ENCODE measurements at regions not wholly inside any gene's neighbourhood (a gene's known extent, or its start where the extent isn't known, plus 50 kb on each side); places are given as distances from the start of the nearest gene placed in this dataset.

DNA sequence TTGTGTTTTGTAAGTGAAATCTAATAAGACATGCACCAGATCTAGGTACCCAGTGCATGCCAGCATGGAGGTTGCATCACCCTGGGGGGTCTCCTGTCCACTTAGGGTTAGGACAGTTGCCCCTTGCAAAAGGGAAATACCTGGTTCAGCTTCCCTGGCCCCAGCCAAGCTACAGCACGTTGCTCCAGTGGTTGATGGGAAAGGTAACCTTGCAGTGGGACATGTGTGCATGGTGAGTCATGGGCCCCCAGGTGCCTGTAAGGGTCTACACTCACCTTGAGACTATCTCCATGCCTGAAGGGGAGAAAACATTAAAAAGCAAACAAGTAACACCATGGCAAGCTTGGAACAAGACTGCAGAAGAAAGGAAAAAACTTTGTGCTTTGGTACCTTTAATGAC is 143.9 kb downstream of the LSM5 start:
- DNase-seq (ENCODE audit: low spot score), result no peak

DNA sequence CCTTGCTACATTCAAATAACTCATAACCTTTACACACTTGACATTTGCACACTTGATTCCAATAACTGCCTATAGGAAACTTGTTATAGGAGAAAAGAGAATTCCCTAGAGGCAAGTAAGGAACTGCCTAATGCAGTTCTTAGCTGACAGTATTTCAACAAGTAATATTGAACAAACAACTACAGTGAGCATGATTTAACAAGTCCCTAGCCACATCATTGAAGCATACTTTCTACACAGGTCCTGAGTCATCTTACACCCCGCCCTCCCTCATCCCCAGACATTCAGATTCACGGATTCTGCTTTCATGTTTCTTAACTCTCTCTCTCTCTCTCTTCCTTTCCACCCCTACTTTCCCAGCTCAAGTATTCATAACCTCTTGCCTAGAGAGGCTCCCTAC is 153.5 kb downstream of the LSM5 start:
- no peak for DNase-seq (ENCODE audit: low spot score)

DNA sequence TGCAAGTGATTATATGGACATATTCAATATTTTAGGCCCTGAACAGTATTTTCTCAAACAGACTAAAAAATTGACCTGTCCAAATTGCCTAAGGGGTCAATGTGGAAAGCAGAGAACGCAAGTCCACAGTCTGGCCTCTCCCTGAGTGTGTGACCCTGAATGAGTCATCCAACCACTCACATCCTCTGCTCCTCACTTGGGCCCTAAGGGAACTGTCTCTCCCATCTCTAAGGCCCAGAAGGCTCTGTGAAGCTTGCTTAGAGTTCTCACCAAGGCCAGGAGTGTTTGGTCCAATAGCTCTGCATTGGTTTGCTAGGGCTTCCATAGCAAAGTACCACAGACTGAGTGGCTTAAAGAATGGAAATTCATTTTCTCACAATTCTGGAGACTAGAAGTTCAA is 155.1 kb downstream of the LSM5 start:
- no peak for DNase-seq (ENCODE audit: low spot score)

DNA sequence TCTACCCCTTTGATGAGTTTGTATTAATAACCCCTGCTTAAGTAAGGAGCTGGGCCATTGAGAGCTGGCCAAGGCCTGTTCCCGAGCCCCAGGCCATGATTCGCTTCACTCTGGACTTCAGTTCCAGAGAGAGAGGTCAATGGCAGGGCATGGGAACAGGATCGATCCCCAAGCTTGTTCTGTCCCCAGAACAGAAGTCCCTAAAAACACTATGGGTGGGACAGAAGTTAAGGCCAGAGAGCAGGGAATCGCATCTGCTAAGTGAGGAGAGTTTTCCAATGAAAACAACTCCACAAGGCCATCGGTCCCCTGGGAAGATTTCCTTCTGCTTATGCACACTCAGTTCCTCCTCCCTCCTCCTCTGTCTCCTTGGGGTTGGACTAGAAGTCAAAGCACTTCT is 159.6 kb downstream of the LSM5 start:
- DNase-seq (ENCODE audit: low spot score), result no peak

DNA sequence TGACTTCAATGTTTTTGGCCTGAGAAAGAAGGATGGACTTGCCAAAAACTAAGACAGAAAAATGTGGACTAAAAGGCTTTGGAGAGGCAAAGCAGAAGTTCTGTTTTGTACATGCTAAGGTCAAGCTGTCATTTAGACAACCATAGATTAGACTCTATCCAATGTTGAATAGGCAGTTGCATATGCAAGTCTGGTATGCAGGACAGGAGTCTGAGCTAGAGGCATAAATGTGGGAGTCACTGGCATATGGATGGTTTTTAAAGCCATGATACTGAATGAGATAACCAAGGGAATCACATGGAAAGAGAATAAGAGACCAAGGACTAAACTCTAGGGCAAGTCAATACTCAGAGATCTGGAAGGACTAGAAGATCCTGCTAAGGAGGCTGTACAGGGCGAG is 164.1 kb downstream of the LSM5 start:
- DNase-seq (ENCODE audit: low spot score), result no peak

DNA sequence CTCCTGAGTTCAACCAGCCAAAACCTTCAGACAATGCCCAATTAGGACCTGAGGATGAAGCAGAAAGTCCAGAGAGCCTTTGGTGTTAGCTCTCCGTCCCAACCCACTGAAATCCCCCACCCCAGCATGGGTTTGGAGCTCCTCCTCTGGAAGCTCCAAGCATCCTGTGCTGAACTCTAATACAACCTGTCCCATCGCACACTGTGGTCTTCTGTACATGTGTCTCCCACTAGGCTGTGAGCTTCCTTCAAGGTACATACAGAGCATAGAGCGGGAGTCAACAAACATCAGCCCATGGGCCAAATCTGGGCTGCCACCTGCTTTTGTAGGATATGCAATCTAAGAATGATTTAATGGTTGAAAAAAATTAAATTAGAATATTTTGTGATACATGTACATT is 166.5 kb downstream of the LSM5 start:
- DNase-seq (ENCODE audit: low spot score), result no peak

DNA sequence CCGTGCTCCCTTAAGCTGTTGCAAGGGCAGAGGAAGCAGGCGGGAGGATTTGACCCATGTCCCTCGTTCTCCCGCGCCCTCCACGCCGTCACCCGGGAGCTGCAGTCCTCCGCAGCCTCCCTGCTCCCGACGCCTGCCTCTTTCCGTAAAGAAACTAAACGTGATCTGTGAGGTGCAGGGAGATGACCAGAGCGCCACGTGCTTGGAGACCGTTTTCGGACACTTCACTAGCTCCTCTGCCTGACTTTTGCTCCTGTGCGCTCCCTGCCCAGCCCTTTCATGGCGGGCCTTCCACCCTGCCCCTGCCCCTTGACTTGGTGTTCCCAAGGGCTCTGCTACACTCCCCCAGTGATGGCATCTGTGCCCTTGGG is 171.2 kb downstream of the LSM5 start:
- DNase-seq (ENCODE audit: low spot score), result no peak

DNA sequence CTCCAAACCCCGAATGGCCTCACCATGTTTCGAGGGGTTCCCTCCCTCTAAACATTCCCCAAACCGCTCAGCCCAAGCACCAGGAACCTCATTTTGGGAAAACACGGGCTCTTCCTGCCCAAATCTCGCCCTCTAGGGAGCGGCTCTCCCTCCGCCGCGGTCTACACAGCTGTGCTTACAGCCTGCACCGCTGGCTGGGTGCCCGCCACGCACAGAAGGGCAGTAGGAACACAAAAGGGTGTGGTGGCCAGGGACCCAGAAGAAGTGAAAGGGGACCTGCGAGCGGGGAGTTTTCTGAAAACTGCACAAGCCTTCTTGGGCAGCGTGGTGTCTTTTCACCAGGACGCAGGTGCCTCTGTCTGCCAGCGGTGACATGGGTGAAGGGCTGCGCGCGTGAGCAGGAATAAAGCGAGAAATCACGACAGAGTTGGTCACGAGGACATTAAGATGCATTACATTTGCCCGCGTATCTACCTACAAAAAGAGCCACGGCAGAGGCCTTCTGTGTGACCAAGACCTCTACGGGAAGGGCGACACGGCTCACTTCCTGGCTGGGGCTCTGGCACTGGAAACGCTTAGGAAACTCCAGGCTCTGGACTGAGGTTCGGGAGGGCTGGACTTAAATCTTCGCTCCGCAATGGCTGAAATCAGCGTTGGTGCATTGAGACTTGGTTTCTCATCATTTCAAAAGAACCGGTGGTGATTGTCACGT is 171.7 kb downstream of the LSM5 start:
- no peak for DNase-seq (ENCODE audit: low spot score)

DNA sequence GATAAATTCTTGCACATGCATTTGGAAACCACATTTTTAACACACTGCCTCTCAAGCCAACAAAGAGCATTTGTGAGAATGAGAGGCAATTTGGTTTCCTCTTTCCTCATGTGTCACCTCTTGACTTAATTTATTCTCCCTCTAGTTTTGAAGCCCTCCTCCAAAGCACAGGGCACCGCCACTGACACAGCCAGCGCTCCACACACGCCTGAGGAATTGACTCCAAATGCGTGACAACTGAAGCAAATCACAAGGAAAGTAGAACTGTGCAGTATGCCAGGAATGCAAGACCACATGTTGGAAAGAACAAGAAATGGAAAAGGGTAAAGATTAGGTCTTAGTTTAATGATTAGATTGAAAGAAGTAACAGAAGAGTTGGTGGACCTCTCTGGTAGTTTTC is 173.3 kb downstream of the LSM5 start:
- no peak for DNase-seq (ENCODE audit: low spot score)

DNA sequence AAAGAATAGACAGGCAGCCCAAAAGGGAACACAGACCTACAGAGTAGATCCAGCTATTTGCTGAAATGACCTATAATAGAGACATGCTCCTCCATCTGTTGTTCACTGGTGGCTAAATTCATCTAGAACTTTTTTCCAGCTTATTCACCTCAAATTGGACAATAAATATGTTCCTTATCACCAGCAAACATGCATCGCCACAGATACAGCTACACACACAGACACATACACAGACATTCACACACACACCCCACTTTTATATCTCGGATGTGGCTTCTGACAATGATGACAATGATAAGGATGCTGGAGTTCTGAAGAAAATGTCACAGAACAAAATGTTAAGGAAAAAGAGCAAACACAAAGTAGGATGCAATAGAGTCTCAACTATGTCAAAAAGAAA is 175.4 kb downstream of the LSM5 start:
- no peak for DNase-seq (ENCODE audit: low spot score)

DNA sequence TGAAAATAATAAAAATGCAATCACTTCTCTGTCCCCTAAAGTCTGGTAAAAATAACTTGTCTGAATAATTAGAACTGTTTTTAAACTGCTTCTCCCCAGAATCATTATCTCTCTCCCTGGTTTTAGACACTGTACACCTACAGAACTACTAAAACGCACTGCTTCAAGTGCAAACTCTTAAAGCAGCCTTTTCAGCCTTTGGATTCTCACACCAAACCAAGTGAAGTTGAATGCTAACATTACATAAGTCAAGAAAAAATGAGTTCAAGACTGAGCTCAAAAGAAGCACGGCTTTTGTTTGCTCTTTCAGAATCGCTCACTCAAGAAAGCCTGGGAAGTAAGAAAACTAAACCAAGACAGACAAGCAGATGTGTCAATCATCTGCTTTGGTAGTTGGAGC is 188.8 kb downstream of the LSM5 start:
- DNase-seq (ENCODE audit: low spot score), result no peak

DNA sequence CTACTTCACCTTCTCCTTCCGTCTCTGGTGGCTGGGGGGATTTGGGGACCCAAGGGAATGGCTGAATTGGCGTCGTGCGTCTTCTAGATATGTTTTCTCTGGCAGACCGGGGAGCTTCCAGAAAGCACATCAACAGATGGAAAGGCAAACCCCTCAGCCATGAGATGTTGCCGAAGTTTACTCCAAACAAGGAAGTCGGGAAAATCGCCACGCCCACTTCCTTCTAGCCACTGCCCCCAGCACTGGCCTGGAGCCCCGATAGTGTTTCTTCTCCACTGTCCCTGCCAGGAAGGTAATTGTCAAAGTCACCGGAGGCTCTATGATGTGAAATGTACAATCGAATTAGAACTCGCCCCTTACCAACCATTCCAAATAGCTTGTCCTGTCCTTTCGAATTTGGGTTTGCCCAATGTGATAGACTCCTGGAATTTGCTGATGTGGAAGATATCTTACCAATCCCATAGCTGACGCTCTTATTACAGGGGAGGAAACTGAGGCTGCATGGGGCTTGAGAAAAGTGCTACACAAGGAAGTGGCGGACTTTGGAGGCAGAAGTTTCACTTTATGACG is 191.0 kb downstream of the LSM5 start:
- DNase-seq (ENCODE audit: low spot score), result no peak

DNA sequence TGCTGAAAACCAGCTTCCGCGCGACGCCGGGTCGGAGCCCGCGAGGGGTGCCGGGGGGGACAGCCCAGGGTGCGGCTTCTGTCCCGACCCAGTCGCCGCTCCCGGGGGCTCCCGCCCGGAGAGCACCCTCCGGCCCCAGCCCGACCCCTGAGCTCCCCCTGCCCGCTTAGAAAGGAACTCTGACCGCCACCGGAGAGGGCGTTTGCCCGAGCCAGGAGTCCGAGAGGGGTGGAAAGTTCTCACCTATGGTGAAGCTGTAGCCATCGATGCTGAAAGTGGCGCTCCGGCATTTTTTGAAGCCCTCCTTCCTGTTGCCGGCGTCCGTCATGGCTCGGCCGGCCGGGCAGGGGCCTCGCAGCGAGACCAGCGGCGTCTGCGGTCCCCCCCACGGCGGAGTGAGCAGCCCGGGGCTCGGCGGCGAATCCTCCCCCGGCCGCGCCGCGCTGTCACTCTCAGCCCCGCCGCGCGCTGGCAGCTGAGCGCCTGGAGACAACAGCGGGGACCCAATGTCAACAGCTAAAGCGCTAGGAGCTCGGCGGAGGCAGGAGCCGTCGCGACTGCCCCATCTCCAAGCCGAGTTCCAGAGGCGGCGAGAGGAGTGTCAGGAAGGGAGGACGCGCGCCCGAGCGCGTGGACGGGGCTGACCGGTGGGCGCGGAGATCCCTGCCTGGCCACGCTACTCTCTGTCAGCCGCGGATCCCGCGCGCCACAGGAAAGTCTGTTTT is 191.6 kb downstream of the LSM5 start:
- no peak for DNase-seq (ENCODE audit: low spot score)

DNA sequence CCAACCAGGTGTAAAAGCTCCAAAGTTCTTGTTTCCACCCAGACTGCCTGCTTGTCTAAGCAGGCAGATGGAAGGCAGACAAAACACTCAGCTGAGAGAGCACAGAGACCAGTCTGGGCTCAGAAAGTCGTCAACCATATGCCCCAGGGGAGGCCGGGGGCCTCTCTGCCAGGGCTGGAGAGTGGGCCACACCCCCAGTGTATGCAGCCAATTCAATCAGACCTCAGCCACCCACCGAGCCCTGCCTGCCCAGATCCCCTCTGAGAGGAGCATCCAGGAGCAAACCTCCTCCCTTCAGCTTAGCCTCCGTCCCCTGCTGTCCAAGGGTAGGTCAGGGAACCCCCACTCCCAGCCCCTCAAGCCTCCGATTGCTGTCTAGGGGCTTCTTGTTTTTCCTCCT is 196.3 kb downstream of the LSM5 start:
- no peak for DNase-seq (ENCODE audit: low spot score)

DNA sequence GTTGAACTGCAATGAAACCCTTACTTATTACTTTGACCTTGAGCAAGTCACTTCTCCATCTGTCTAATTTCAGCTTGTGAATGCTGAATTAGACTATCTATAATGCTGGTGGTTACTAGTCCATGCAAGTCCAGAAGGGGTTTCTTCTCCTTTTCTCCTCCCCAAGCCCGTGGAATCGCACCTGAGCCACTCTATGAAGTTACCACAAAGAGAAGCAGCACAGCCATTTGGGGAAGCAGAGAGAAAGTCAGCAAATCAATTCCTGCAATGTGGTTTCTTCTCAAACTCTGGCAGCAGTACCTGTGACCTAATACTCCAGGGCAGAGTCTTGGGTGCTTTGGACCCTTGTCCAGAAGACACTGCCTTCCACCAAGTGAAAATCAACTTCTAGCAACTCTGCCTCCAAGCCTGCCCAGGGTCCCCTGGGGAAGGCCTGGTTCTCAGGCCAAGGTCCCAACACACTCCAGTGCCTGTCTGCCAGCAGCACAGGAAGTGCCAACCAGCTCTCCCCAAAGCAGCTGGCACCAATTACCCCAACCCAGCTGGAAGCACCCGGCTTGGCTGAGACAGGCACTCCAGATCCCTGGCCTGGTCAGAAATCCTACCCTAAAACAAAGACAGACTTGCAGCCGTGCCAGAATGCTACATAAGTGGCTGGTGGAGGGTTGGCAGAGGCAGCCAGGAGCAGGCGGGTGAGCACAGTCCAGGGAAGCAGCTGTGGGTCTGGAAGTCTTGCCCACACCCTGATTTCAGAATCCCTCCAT is 200.3 kb downstream of the LSM5 start:
- DNase-seq (ENCODE audit: low spot score), result peak; percentile 77

DNA sequence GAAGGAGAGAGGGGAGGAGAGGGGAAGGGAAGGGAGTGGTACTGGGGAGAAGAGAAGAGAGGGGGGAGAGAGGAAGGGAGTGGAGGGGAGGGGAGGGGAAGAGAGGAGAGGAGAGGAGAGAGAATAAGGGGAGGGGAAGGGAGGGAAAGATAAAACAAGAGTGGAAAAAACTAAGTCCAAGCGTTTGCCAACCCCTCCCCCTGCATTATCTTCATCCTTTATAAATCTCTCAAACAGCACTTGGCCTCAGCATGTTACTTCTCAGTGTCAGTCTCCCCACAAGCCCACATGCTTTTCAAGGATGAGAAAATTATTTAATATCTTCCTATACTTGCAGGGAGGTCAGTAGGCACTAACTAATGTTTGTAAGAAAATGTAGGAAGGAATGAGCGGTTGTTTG is 204.5 kb downstream of the LSM5 start:
- DNase-seq (ENCODE audit: low spot score), result no peak

DNA sequence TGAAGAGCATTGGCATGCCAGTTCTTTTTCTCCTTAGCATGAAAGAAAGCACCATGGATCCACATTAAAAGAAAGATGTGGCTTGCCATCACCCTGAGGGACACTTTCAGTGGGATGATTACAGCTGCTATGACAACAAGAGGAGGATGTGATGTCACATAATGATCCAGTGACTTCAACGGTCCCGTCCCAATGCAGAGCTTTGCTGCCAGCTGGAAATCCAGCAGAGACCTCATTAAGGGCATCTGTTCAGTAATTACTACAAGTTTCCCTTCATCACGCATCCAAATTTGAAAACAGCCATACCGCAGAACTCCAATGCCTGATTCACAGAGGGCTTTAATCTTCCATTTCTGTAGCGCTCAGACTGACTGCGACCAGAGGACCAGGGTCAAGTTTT is 206.6 kb downstream of the LSM5 start:
- no peak for DNase-seq (ENCODE audit: low spot score)

DNA sequence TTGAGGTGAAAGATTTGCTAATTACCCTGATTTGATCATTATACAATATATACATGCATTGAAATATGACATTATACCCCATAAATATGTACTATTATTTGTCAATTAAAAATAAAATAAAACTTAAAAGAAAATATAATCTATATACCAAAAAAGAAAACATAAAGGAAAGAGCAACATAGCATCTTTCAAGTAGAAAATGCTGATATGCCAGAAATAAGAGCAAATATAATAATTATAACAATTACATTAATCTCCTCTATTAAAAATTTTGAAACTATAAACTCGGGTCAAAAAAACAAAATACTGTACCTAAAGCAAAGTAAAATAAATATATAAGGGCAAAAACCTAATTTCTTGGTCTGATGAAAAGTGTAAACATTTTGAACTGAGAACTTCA is 209.3 kb upstream of the PDE1C start:
- no peak for DNase-seq (ENCODE audit: low spot score)

DNA sequence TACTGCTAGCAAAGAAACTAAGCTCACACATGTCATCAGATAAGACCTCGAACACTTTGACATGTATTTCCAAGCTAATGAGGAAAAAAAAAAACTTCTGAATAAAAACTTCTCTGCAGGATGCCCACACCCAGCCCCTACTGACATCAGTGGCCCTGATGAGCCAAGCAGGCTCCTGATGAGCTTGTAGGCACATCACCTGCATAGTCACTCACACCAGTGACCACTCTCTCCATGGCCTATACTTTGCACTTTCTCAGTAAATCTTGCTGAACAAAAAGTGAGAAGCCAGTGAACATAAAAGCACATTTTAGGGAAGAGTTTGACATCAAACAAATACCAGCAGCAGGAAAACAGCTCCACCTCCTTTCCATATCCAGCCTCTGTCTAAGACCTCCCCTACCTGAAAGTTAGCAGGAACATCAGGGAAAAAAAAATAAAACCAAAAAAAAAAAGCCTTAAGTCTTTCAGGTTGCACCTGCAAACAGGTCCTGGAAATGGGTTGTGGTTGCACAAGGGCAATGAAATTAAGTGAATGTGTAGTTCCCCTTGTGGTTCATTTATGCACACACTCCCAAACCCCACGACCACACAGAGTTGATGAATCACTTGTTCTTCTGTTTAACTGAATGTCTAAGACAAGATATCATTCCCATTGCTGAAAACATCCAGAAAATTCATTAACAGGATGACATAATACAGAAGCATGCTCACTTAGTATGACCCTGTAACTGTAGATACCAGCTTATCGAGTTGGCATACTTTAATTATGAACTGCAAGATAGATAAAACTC is 205.2 kb upstream of the PDE1C start:
- DNase-seq (ENCODE audit: low spot score), result no peak

DNA sequence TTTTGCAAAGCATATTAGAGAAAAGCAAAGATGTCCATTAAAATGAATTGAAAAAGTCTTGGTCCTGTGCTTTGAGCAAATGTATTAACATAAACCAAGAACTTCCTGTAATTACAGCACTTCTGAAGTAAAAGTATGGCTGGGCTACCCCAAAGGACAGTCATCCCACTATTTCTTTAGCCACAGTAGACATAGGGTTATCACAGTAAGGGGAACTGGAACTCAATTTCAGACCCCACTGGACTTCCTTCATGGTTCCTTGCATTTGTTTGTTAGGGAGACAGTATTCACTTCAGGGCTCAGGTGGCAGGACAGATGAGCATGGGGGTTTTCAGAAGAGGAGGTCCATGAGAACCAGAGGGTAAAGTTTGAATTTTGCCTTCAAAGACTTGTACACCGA is 203.1 kb upstream of the PDE1C start:
- DNase-seq (ENCODE audit: low spot score), result no peak

DNA sequence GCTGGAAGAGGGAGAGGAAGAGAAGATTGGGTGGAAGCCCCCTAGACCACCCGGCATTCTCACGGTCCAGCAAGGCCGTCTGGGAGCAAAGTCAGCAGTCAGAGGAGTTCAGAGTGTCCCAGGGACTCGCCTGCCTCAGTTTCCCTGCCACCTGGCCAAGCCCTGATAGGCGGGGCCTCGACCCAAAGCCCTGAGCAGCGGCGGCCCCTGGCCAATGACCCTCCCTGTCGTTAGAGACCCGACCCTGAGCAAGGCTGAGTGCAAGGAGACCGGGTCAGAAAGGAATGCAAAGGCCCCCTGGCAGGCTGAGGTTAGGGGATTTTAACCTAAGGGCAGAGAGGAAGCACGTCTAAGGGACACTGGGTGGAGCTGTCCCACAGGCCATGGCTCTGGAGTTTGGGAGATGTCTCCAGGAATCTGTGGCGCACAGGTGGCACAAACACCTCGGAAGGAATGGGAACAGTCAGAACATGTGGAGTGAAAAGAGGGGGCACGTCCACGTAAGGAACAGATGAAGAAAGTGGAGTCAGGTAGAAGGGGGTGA is 196.8 kb upstream of the PDE1C start:
- no peak for DNase-seq (ENCODE audit: low spot score)

Measured in globus pallidus (tissue), 1 donor.